ENCODE measurements at regions not wholly inside any gene's neighbourhood (a gene's known extent, or its start where the extent isn't known, plus 50 kb on each side); places are given as distances from the start of the nearest gene placed in this dataset.

GRCh38 chr5:89299998-89300397, 417.0 kb upstream of the MEF2C start:
- Histone ChIP-seq H3K4me3 (ENCODE audit: insufficient read length, low read depth) (no peak overlapping the region), H3K27me3 (ENCODE audit: insufficient read depth, insufficient read length) (no peaks in the 10 kb centered on the region), H3K9ac (ENCODE audit: insufficient read length, low read depth) (no peak overlapping the region), H3K9me3 (ENCODE audit: insufficient read depth, low read length) (no peaks in the 10 kb centered on the region), H3K4me1 (ENCODE audit: insufficient read depth, insufficient read length) (no peaks in the 10 kb centered on the region), H3K36me3 (ENCODE audit: insufficient read depth, insufficient read length, low read length) (no peaks in the 10 kb centered on the region)
- DNase-seq (ENCODE audit: low read depth, low spot score), result no peak
- no peak for TF ChIP-seq SUZ12 (IDR thresholded peaks at IDR 0.05; ENCODE audit: extremely low read depth, insufficient read depth, insufficient read length)
- no peak for TF ChIP-seq ZNF274 (IDR thresholded peaks at IDR 0.05; ENCODE audit: low read depth, low read length)
- TF ChIP-seq YY1 (IDR thresholded peaks at IDR 0.05; ENCODE audit: insufficient read depth, insufficient read length), result no peak

GRCh38 chr5:89297066-89297465, 414.1 kb upstream of the MEF2C start:
- Histone ChIP-seq H3K4me3 (ENCODE audit: insufficient read length, low read depth) (no peak overlapping the region), H3K36me3 (ENCODE audit: insufficient read depth, insufficient read length, low read length) (no peaks in the 10 kb centered on the region), H3K27me3 (ENCODE audit: insufficient read depth, insufficient read length) (no peaks in the 10 kb centered on the region), H3K9me3 (ENCODE audit: insufficient read depth, low read length) (no peaks in the 10 kb centered on the region), H3K4me1 (ENCODE audit: insufficient read depth, insufficient read length) (no peaks in the 10 kb centered on the region), H3K9ac (ENCODE audit: insufficient read length, low read depth) (no peak overlapping the region)
- DNase-seq (ENCODE audit: low read depth, low spot score), result no peak
- TF ChIP-seq YY1 (IDR thresholded peaks at IDR 0.05; ENCODE audit: insufficient read depth, insufficient read length), result no peak
- TF ChIP-seq SUZ12 (IDR thresholded peaks at IDR 0.05; ENCODE audit: extremely low read depth, insufficient read depth, insufficient read length), result no peak
- TF ChIP-seq ZNF274 (IDR thresholded peaks at IDR 0.05; ENCODE audit: low read depth, low read length), result no peak

- H3K36me3 ChIP-seq (ENCODE audit: insufficient read depth, insufficient read length, low read length), result no peaks in the 10 kb centered on the region
- DNase-seq (ENCODE audit: low read depth, low spot score), result no peak
- no peak for TF ChIP-seq ZNF274 (IDR thresholded peaks at IDR 0.05; ENCODE audit: low read depth, low read length)
- no peak for TF ChIP-seq SUZ12 (IDR thresholded peaks at IDR 0.05; ENCODE audit: extremely low read depth, insufficient read depth, insufficient read length)
- no peak for TF ChIP-seq YY1 (IDR thresholded peaks at IDR 0.05; ENCODE audit: insufficient read depth, insufficient read length)
- H3K27me3 ChIP-seq (ENCODE audit: insufficient read depth, insufficient read length), result no peaks in the 10 kb centered on the region
- no peaks in the 10 kb centered on the region for H3K4me1 ChIP-seq (ENCODE audit: insufficient read depth, insufficient read length)
- H3K9me3 ChIP-seq (ENCODE audit: insufficient read depth, low read length), result no peaks in the 10 kb centered on the region
- no peak overlapping the region for H3K4me3 ChIP-seq (ENCODE audit: insufficient read length, low read depth)
- H3K9ac ChIP-seq (ENCODE audit: insufficient read length, low read depth), result no peak overlapping the region
Observed at GRCh38 chr5:89293810-89294209, 410.8 kb upstream of the MEF2C start.

GRCh38 chr5:89292487-89292886, 409.5 kb upstream of the MEF2C start:
- H3K4me3 ChIP-seq (ENCODE audit: insufficient read length, low read depth), result no peak overlapping the region
- no peak for DNase-seq (ENCODE audit: low read depth, low spot score)
- no peaks in the 10 kb centered on the region for H3K4me1 ChIP-seq (ENCODE audit: insufficient read depth, insufficient read length)
- H3K27me3 ChIP-seq (ENCODE audit: insufficient read depth, insufficient read length), result no peaks in the 10 kb centered on the region
- no peak overlapping the region for H3K9ac ChIP-seq (ENCODE audit: insufficient read length, low read depth)
- no peak for TF ChIP-seq ZNF274 (IDR thresholded peaks at IDR 0.05; ENCODE audit: low read depth, low read length)
- no peak for TF ChIP-seq SUZ12 (IDR thresholded peaks at IDR 0.05; ENCODE audit: extremely low read depth, insufficient read depth, insufficient read length)
- no peak for TF ChIP-seq YY1 (IDR thresholded peaks at IDR 0.05; ENCODE audit: insufficient read depth, insufficient read length)
- H3K9me3 ChIP-seq (ENCODE audit: insufficient read depth, low read length), result no peaks in the 10 kb centered on the region
- H3K36me3 ChIP-seq (ENCODE audit: insufficient read depth, insufficient read length, low read length), result no peaks in the 10 kb centered on the region

GRCh38 chr5:89289604-89290003, 406.6 kb upstream of the MEF2C start:
- TF ChIP-seq YY1 (IDR thresholded peaks at IDR 0.05; ENCODE audit: insufficient read depth, insufficient read length) (no peak), SUZ12 (IDR thresholded peaks at IDR 0.05; ENCODE audit: extremely low read depth, insufficient read depth, insufficient read length) (no peak), ZNF274 (IDR thresholded peaks at IDR 0.05; ENCODE audit: low read depth, low read length) (no peak)
- Histone ChIP-seq H3K4me3 (ENCODE audit: insufficient read length, low read depth) (no peak overlapping the region), H3K4me1 (ENCODE audit: insufficient read depth, insufficient read length) (no peaks in the 10 kb centered on the region), H3K27me3 (ENCODE audit: insufficient read depth, insufficient read length) (no peaks in the 10 kb centered on the region), H3K36me3 (ENCODE audit: insufficient read depth, insufficient read length, low read length) (no peaks in the 10 kb centered on the region), H3K9me3 (ENCODE audit: insufficient read depth, low read length) (no peaks in the 10 kb centered on the region), H3K9ac (ENCODE audit: insufficient read length, low read depth) (no peak overlapping the region)
- no peak for DNase-seq (ENCODE audit: low read depth, low spot score)

- H3K36me3 ChIP-seq (ENCODE audit: insufficient read depth, insufficient read length, low read length), result no peaks in the 10 kb centered on the region
- DNase-seq (ENCODE audit: low read depth, low spot score), result no peak
- no peak overlapping the region for H3K4me3 ChIP-seq (ENCODE audit: insufficient read length, low read depth)
- no peak for TF ChIP-seq ZNF274 (IDR thresholded peaks at IDR 0.05; ENCODE audit: low read depth, low read length)
- no peak for TF ChIP-seq SUZ12 (IDR thresholded peaks at IDR 0.05; ENCODE audit: extremely low read depth, insufficient read depth, insufficient read length)
- TF ChIP-seq YY1 (IDR thresholded peaks at IDR 0.05; ENCODE audit: insufficient read depth, insufficient read length), result no peak
- H3K9ac ChIP-seq (ENCODE audit: insufficient read length, low read depth), result no peak overlapping the region
- no peaks in the 10 kb centered on the region for H3K27me3 ChIP-seq (ENCODE audit: insufficient read depth, insufficient read length)
- H3K4me1 ChIP-seq (ENCODE audit: insufficient read depth, insufficient read length), result no peaks in the 10 kb centered on the region
- H3K9me3 ChIP-seq (ENCODE audit: insufficient read depth, low read length), result no peaks in the 10 kb centered on the region
Observed at GRCh38 chr5:89287964-89288363, 405.0 kb upstream of the MEF2C start.

- Histone ChIP-seq H3K27me3 (ENCODE audit: insufficient read depth, insufficient read length) (no peaks in the 10 kb centered on the region), H3K4me1 (ENCODE audit: insufficient read depth, insufficient read length) (no peaks in the 10 kb centered on the region), H3K4me3 (ENCODE audit: insufficient read length, low read depth) (no peak overlapping the region), H3K36me3 (ENCODE audit: insufficient read depth, insufficient read length, low read length) (no peaks in the 10 kb centered on the region), H3K9ac (ENCODE audit: insufficient read length, low read depth) (no peak overlapping the region), H3K9me3 (ENCODE audit: insufficient read depth, low read length) (no peaks in the 10 kb centered on the region)
- TF ChIP-seq ZNF274 (IDR thresholded peaks at IDR 0.05; ENCODE audit: low read depth, low read length) (no peak), YY1 (IDR thresholded peaks at IDR 0.05; ENCODE audit: insufficient read depth, insufficient read length) (no peak), SUZ12 (IDR thresholded peaks at IDR 0.05; ENCODE audit: extremely low read depth, insufficient read depth, insufficient read length) (no peak)
- no peak for DNase-seq (ENCODE audit: low read depth, low spot score)
Observed at GRCh38 chr5:89286320-89286719, 403.3 kb upstream of the MEF2C start.

Data from NT2/D1 (cell line).